ENCODE measurements at regions not wholly inside any gene's neighbourhood (a gene's known extent, or its start where the extent isn't known, plus 50 kb on each side); places are given as distances from the start of the nearest gene placed in this dataset.

GRCh38 chr4:10203851-10204250, 87.3 kb upstream of the WDR1 start:
- peak; percentile 9 for DNase-seq (ENCODE audit: low spot score)

- DNase-seq (ENCODE audit: low spot score), result peak; percentile 2
Measured at GRCh38 chr4:10201381-10202223, 85.0 kb upstream of the WDR1 start.

DNA sequence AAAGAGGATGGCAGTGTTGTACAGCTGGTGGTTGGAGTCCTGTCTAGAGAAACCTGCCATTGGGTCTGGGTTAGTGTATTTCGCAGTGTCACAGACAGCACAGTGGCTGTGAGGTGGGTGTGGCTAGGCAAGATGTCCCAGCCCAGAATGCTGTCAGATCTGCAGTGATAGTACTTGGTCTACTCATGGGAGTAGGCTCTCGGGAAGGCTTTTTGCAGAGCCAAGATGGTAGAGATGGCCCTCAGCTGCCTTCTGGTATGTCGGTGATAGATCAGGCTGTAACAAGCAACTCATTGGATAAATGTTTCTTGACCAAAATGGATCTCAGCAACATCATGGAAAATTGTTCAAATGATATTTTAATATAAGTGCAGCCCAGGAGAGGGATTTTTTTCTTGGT, 84.3 kb upstream of the WDR1 start:
- no peak for DNase-seq (ENCODE audit: low spot score)

GRCh38 chr4:10198365-10198764, 81.8 kb upstream of the WDR1 start:
- peak; percentile 0 for DNase-seq (ENCODE audit: low spot score)

DNA sequence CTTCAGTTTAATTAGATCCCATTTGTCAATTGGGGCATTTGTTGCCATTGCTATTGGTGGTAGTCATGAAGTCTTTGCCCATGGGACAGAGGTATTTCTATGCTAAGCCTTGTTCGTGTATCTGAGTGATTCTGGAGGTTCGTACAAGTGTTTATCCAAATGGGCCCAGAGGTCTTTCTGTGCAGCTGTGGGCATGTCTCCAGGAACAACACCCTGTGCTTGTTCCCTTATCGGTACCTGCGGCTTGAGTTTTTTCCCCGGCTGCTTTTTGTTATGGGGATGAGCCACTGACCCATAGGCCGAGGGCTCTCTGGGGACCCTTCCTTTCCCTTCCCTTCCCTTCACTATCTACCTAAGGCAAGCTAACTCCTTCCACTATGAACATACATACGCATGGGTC, 81.4 kb upstream of the WDR1 start:
- peak; percentile 0 for DNase-seq (ENCODE audit: low spot score)

DNA sequence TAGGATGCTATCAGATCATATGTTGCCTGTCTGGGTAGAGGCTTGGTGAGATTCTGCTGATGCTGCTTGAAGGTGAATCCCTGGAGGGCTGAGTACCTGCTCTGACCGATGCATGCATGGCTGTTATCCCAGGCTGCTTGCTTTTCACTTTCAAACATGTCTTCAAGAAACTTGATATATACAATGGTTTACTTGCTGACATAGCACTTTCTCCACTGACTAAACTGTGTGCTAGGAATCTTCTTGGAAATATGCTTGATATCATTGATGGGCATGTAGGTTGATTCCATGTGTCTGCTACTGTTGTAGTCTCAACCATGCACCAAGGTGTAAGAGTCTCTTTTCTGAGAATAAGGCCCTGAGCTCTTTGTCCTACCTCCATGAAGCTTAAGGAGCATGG, 79.6 kb upstream of the WDR1 start:
- peak; percentile 1 for DNase-seq (ENCODE audit: low spot score)

- peak; percentile 3 for DNase-seq (ENCODE audit: low spot score)
Measured at GRCh38 chr4:10192331-10192730, 75.7 kb upstream of the WDR1 start.

DNA sequence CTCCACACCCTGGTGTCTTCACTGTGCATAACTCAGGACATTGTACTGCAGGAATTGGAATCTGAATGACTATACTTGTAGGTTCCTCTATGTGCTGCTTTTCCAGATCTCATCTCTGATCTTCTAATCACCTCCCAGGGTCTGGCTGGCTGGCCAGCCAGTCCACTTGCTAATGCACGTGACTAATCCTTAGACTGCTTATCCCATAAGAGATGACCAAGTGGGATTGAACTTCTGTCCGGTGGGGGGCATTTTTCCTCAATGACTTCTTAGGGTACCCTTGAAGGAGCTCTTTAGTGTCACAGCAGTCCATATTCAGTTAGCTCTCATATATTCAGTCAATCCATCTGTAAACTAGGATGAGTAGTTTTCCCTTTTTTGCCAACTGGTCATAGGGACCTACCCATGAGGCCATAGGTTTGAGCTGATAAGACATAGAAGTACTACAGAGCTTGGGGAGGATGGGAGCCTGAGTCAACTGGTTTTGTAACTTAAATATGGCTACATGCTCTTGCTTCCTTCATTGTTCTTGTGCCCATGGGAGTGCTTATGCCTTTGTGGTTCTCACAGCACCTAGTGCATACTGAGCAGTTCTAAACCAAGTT, 71.9 kb upstream of the WDR1 start:
- no peak for DNase-seq (ENCODE audit: low spot score)

DNA sequence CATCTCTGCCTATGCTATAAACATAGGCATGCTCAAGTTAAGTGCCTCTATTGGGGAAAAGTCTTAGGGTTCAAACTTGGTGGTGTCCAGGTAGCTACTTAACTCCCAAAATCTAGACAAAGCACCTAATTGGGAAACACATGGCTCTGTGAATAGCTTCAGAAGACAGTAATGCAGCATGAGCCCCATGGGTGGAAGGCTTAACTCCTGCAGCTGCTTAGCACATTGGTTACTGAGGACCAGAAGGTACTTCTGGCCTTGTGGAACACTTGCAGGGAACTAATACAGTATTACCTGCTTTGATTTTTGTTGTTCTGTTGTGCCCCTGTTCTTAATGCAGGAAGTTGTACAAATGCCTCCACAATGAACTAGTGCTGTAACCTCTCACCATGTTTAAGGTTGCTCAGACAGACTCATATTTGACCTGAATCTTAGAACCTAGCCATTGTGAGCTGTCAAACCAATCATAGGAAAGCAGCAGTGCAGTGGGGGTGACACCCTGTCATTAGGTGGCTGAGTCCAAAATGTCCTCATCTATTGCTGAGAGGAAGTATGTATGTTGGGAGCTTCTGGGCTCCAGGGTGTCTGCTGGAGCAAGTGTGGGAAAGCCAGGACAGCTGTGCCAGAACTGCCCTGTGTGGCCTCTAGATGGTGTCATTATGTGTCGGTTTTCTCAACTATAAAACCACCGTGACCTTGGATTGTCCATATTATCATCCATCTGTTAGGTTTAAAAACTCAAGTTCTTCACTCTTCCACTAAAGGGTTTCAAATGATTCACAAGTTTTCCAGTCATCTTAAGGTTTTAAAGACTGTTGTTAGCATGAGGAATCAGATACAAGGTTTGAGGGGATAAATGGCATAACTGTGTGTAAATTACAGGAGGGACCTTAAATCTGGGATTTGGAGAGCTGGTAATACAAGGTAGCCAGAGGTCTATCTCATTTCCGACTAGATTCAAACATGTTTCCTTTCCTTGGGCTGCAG, 69.9 kb upstream of the WDR1 start:
- DNase-seq (ENCODE audit: low spot score), result peak; percentile 55

DNA sequence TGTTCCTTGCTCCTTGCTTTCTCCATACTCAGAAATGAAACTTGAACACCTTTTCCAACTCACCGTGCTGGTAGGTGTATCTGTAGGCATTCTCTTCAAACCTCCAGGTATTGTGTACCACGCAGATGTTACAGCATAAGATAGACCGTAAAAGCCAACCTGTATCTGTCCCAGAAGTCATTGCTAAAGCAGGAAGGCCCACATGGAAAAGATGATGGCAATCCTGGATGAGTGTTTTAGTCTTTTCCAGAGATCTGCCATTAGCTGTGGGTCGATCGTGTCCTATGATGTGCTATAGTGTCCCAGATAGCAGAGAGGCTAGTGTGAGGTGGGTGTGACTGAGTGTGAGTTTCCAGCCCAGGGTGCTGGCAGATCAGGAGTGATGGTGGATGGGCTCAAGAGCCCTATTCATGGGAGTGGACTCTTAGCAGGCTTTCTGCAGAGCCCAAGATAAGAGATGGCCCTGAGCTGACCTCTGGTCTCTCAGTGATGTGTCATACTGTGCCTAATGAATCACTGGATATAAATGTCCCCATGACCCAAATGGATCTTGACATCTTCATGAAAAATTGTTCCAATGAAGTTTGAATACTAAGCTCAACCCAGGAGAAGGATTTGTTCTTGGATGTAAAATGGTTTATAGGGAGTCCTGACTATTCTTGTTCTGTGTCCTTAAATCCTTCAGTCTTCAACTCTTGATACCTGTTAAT, 69.1 kb upstream of the WDR1 start:
- DNase-seq (ENCODE audit: low spot score), result no peak

GRCh38 chr4:10184501-10184938, 67.9 kb upstream of the WDR1 start:
- DNase-seq (ENCODE audit: low spot score), result no peak

- DNase-seq (ENCODE audit: low spot score), result peak; percentile 50
Measured at GRCh38 chr4:10184041-10184440, 67.4 kb upstream of the WDR1 start.

DNA sequence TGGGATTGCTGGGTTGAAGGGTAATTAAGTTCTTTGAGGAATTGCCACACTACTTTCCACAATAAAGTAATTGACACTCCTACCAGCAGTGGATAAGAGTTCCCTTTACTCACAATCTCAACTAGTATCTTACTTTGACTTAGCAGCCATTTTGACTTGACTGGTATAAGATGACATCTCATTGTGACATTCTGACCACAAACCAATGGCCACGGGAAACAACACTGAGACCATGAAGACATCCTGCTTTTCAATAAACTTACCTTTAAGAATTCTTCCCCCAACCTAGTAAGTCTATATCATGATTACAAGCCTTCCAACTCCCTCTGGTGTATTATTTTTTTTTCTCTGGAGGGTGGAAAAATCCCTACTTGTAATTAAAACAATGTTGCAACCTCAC, 66.9 kb upstream of the WDR1 start:
- no peak for DNase-seq (ENCODE audit: low spot score)

- DNase-seq (ENCODE audit: low spot score), result no peak
Measured at GRCh38 chr4:10182446-10183424, 66.1 kb upstream of the WDR1 start.

DNA sequence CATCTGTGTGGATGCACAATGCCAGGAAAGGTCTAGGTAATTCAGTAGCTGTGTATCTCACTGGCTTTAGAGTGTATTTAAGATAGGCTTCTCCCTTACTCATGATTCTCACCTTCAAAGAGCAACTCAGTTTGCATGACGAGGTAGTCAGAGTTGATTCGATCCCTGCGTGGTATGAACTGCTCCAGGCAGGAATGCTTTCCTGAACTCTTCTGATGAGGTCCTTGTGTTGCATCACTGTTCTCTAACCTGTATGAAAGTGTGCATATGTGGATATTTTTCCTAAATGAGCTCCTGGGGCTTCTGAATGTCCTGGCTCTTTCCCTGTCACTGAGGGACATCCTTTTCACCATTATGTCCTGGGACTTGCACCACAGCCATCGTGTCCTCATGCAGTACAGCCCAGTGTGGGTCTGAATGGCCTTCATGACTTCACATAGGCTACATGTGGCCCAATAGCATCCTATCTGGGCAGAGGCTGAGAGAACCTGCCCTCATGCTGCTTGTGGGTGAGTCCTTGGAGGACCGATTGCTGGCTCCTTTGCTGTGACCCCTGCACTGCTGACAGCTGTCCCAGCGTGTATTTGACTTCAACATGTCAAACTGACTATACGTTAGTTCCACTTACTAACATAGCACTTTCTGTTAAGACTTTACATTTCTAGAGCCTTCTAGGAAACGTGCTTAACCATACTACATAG, 65.3 kb upstream of the WDR1 start:
- DNase-seq (ENCODE audit: low spot score), result no peak

- DNase-seq (ENCODE audit: low spot score), result peak; percentile 57
Measured at GRCh38 chr4:10180927-10181744, 64.5 kb upstream of the WDR1 start.

- DNase-seq (ENCODE audit: low spot score), result no peak
Measured at GRCh38 chr4:10180603-10180926, 64.0 kb upstream of the WDR1 start.

- peak; percentile 79 for DNase-seq (ENCODE audit: low spot score)
Measured at GRCh38 chr4:10179957-10180602, 63.5 kb upstream of the WDR1 start.

DNA sequence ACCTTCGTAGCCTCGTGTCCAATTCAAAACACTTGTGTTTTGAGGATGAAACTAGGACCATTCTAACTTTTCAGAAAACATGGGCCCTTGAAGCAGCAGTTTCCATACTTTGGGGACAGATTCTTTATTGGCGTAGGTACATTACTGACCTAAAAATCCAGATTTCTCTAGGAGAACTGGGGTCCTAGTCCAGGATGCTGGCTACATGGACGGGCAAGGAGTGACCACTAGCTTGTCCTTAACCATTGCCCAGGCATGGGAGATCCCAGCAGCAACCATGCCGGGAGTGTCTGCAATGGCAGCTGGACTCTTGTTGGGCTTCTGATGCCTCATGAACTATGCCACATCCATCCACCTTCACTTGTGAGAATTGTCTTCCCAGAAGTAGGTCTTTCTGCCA, 62.2 kb upstream of the WDR1 start:
- DNase-seq (ENCODE audit: low spot score), result no peak
